ENCODE measurements at regions not wholly inside any gene's neighbourhood (a gene's known extent, or its start where the extent isn't known, plus 50 kb on each side); places are given as distances from the start of the nearest gene placed in this dataset.

DNA sequence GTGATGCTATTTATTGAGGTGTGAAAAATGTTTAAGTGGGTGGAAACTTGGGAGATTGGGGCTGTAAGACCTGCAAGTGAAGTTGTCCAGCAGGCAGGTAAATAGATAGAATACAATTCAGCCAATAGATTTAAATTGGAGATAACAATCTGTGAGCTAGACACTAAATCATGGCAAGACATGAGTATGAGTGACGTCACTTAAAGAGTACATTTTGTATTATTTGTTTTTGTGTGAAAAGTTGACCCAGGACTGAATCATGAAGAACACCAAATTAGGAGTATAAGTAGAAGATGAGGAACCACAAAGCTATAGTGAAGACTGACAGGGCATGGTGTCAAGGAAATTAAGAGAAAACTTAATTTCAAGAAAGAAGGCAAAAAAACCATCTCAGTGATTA lies 249.1 kb upstream of the SEMA3C start:
- no peaks in the 10 kb centered on the region for H3K27me3 ChIP-seq
- WGBS, 2 donors: 89 to 90% methylated on average over 1 of the region's 1 CpG
- H3K4me1 ChIP-seq: no peaks in the 10 kb centered on the region
- no peak for DNase-seq
- TF ChIP-seq POLR2A (IDR thresholded peaks at IDR 0.05) (no peak), POLR2AphosphoS5 (IDR thresholded peaks at IDR 0.05) (no peak), EP300 (IDR thresholded peaks at IDR 0.05) (no peak)
- TF ChIP-seq, protein P1, sequence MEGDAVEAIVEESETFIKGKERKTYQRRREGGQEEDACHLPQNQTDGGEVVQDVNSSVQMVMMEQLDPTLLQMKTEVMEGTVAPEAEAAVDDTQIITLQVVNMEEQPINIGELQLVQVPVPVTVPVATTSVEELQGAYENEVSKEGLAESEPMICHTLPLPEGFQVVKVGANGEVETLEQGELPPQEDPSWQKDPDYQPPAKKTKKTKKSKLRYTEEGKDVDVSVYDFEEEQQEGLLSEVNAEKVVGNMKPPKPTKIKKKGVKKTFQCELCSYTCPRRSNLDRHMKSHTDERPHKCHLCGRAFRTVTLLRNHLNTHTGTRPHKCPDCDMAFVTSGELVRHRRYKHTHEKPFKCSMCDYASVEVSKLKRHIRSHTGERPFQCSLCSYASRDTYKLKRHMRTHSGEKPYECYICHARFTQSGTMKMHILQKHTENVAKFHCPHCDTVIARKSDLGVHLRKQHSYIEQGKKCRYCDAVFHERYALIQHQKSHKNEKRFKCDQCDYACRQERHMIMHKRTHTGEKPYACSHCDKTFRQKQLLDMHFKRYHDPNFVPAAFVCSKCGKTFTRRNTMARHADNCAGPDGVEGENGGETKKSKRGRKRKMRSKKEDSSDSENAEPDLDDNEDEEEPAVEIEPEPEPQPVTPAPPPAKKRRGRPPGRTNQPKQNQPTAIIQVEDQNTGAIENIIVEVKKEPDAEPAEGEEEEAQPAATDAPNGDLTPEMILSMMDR (IDR thresholded peaks at IDR 0.05): no peak
- no peak overlapping the region for H3K27ac ChIP-seq
- intact Hi-C loops (cut with DNase I): no loop called here
- H3K4me3 ChIP-seq: no peak overlapping the region
- H3K9me3 ChIP-seq: no peaks in the 10 kb centered on the region
- no peaks in the 10 kb centered on the region for H3K36me3 ChIP-seq

DNA sequence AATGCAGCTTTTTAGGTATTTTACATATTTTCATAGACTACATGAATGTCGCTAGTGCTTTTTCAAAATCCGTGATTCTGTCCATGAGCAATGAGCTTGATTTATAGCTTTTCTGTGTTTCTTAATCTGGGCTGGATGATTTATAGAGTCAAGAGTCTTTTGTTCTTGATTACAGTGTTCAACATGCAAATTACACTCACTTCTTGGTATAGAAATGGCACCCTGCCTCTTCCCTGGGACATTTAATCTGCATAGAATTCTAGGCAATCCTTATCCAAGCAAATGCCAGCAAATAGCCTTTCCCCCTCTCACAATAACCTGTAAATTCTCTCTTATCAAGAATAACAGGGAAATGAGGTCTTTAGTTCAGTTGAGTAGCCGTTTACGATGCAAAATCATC lies 246.2 kb upstream of the SEMA3C start:
- H3K4me3 ChIP-seq: no peak overlapping the region
- no peaks in the 10 kb centered on the region for H3K36me3 ChIP-seq
- DNase-seq: no peak
- no peaks in the 10 kb centered on the region for H3K9me3 ChIP-seq
- no peaks in the 10 kb centered on the region for H3K4me1 ChIP-seq
- TF ChIP-seq, protein P1 (IDR thresholded peaks at IDR 0.05): no peak
- no peak for TF ChIP-seq EP300 (IDR thresholded peaks at IDR 0.05)
- TF ChIP-seq POLR2AphosphoS5 (IDR thresholded peaks at IDR 0.05): no peak
- TF ChIP-seq POLR2A (IDR thresholded peaks at IDR 0.05): no peak
- no peaks in the 10 kb centered on the region for H3K27me3 ChIP-seq
- no peak overlapping the region for H3K27ac ChIP-seq
- intact Hi-C loops (cut with DNase I): no loop called here
- WGBS, 2 donors: 78 to 94% methylated on average over 4 of the region's 4 CpGs

DNA sequence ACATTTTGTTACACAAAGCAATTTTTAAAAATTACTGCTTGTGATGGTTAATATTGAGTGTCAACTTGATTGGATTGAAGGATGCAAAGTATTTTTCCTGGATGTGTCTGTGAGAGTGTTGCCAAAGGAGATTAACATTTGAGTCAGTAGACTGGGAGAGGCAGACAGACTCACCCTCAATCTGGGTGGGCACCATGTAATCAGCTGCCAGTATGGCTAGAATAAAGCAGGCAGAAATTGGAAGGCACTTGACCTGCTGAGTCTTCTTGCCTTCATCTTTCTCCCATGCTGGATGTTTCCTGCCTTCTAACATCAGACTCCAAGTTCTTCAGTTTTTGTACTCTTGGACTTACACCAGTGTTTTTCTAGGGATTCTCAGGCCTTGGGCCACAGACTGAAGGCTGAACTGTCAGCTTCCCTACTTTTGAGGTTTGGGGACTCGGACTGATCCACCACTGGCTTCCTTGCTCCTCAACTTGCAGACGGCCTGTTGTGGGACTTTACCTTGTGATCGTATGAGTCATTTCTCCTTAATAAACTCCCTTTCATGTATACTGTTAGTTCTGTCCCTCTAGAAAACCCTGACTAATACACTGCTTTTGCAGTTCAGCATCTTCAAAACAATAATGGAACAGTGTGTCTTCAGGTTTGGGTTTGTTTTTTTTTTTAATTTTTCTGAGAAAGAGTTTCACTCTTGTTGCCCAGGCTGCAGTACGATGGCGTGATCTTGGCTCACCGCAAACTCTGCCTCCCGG lies 244.1 kb upstream of the SEMA3C start:
- Histone ChIP-seq H3K4me1 (no peaks in the 10 kb centered on the region), H3K4me3 (no peak overlapping the region), H3K27ac (no peak overlapping the region), H3K9me3 (no peaks in the 10 kb centered on the region), H3K27me3 (no peaks in the 10 kb centered on the region), H3K36me3 (no peaks in the 10 kb centered on the region)
- 87 to 93% methylated on average over 7 of the region's 7 CpGs for WGBS, 2 donors
- intact Hi-C loops (cut with DNase I): no loop called here
- TF ChIP-seq POLR2AphosphoS5 (IDR thresholded peaks at IDR 0.05): no peak
- TF ChIP-seq EP300 (IDR thresholded peaks at IDR 0.05): no peak
- TF ChIP-seq, protein P1 (IDR thresholded peaks at IDR 0.05): no peak
- no peak for TF ChIP-seq POLR2A (IDR thresholded peaks at IDR 0.05)
- no peak for DNase-seq

DNA sequence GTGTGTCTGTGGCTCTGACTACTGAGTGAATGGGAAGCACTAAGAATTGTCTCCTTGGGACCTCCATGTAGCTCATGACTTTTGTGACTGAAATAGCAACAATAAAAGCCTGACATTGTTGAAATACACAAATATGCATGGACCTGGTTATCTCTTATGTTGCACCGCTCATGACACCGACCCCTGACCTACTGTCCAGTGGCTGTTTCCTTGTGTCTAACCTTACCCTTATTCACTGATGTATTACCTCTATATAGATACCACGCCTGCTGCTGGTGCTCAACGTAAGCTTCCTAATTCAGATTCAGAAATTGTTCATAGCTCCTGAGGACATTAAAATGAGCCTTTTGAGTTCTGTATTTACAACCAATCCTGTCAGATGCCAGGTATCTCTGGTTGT lies 243.4 kb upstream of the SEMA3C start:
- WGBS, 2 donors: 63 to 84% methylated on average over 4 of the region's 4 CpGs
- Histone ChIP-seq H3K9me3 (no peaks in the 10 kb centered on the region), H3K4me1 (no peaks in the 10 kb centered on the region), H3K27ac (no peak overlapping the region), H3K27me3 (no peaks in the 10 kb centered on the region), H3K36me3 (no peaks in the 10 kb centered on the region), H3K4me3 (no peak overlapping the region)
- intact Hi-C loops (cut with DNase I): no loop called here
- no peak for DNase-seq
- no peak for TF ChIP-seq EP300 (IDR thresholded peaks at IDR 0.05)
- TF ChIP-seq, protein P1 (IDR thresholded peaks at IDR 0.05): no peak
- TF ChIP-seq POLR2A (IDR thresholded peaks at IDR 0.05): no peak
- no peak for TF ChIP-seq POLR2AphosphoS5 (IDR thresholded peaks at IDR 0.05)

All from sigmoid colon (tissue), 6 donors.